GM19043 (cell line): ENCODE measurements at regions not wholly inside any gene's neighbourhood (a gene's known extent, or its start where the extent isn't known, plus 50 kb on each side); places are given as distances from the start of the nearest gene placed in this dataset.
"Not testable (repeated sequence)": the region's sequence is repeated elsewhere in the genome, so short reads cannot be mapped to it uniquely, and the experiment has no call there.

Source experiments
- ATAC-seq: cut with Tn5 transposase; IDR thresholded peaks from one replicate; pipeline ENCODE4 v1.9.1; 2021; ENCODE audit warnings: low read depth; ENCODE audit not compliant: unreplicated experiment

GRCh38 chr4:10388146-10388545 is 69.1 kb downstream of the ZNF518B start:
- ATAC-seq: not testable (repeated sequence)

GRCh38 chr4:10385994-10386394 is 71.2 kb downstream of the ZNF518B start:
- ATAC-seq: no peak

GRCh38 chr4:10384974-10385373 is 72.3 kb downstream of the ZNF518B start:
- no peak for ATAC-seq

GRCh38 chr4:10383417-10383816 is 73.8 kb downstream of the ZNF518B start:
- no peak for ATAC-seq

GRCh38 chr4:10382171-10382570 is 75.1 kb downstream of the ZNF518B start:
- ATAC-seq: not testable (repeated sequence)

GRCh38 chr4:10381146-10381545 is 76.1 kb downstream of the ZNF518B start:
- ATAC-seq: no peak

GRCh38 chr4:10380735-10381134 is 76.5 kb downstream of the ZNF518B start:
- no peak for ATAC-seq

GRCh38 chr4:10371869-10372471 is 85.3 kb downstream of the ZNF518B start:
- ATAC-seq: no peak

GRCh38 chr4:10371121-10371520 is 86.1 kb downstream of the ZNF518B start:
- no peak for ATAC-seq

GRCh38 chr4:10369517-10369916 is 87.7 kb downstream of the ZNF518B start:
- ATAC-seq: no peak

GRCh38 chr4:10366628-10367027 is 90.6 kb downstream of the ZNF518B start:
- no peak for ATAC-seq

- ATAC-seq: no peak
Measured at GRCh38 chr4:10364194-10364593, 93.0 kb downstream of the ZNF518B start.

GRCh38 chr4:10354746-10355145 is 102.5 kb downstream of the ZNF518B start:
- no peak for ATAC-seq

- ATAC-seq: no peak
Measured at GRCh38 chr4:10354225-10354624, 103.0 kb downstream of the ZNF518B start.

GRCh38 chr4:10353110-10353509 is 104.1 kb downstream of the ZNF518B start:
- ATAC-seq: no peak

- no peak for ATAC-seq
Measured at GRCh38 chr4:10348241-10348640, 109.0 kb downstream of the ZNF518B start.

GRCh38 chr4:10347815-10348214 is 109.4 kb downstream of the ZNF518B start:
- no peak for ATAC-seq

- ATAC-seq: no peak
Measured at GRCh38 chr4:10347281-10347795, 109.9 kb downstream of the ZNF518B start.

GRCh38 chr4:10346023-10346422 is 111.2 kb downstream of the ZNF518B start:
- no peak for ATAC-seq

- ATAC-seq: no peak
Measured at GRCh38 chr4:10345381-10345784, 111.8 kb downstream of the ZNF518B start.

- ATAC-seq: no peak
Measured at GRCh38 chr4:10344824-10345223, 112.4 kb downstream of the ZNF518B start.

- no peak for ATAC-seq
Measured at GRCh38 chr4:10343656-10344055, 113.6 kb downstream of the ZNF518B start.

- ATAC-seq: no peak
Measured at GRCh38 chr4:10342866-10343265, 114.4 kb downstream of the ZNF518B start.
